ENCODE measurements at regions not wholly inside any gene's neighbourhood (a gene's known extent, or its start where the extent isn't known, plus 50 kb on each side); places are given as distances from the start of the nearest gene placed in this dataset.
"Not testable (repeated sequence)": the region's sequence is repeated elsewhere in the genome, so short reads cannot be mapped to it uniquely, and the experiment has no call there.

DNA sequence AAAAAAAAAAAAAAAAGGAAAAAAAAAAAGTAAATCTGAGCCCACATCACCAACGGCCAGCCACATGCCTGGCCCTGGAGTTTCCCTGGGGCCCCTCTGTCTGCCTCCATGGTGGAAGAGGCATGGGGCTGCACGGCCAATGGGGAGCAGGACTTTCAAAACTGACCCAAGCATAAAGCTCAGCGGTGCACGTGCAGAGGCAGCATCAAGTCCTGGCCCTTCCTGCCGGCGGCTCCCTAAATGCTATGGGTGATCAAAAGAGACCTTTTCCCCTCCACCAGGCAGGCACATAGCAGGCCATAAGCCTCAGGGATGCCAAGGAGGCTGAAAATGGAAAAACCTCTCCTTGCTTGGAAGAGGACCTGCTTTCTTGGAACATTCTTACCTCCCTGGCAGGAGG is 94.3 kb downstream of the OAT start:
- DNase-seq (ENCODE audit: low spot score): no peak

DNA sequence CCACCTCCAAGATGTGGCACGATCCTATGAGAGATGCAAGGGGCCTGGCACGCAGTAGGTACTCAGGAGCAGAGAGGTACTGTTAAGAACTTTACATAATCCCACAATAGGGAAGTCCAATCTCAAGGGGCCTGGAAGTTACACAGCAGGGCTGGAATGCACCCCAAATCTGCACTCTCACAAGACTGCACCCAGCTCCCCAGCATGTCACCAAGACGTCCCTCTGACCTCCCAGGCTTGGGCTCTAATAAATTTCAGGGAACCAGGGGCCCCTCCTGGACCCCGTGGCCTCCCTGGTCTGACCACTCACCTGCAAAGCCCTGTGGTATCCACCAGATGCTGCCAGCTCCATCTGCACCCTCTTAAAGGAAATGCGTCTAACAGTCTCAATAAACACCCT is 94.9 kb downstream of the OAT start:
- DNase-seq (ENCODE audit: low spot score): no peak

DNA sequence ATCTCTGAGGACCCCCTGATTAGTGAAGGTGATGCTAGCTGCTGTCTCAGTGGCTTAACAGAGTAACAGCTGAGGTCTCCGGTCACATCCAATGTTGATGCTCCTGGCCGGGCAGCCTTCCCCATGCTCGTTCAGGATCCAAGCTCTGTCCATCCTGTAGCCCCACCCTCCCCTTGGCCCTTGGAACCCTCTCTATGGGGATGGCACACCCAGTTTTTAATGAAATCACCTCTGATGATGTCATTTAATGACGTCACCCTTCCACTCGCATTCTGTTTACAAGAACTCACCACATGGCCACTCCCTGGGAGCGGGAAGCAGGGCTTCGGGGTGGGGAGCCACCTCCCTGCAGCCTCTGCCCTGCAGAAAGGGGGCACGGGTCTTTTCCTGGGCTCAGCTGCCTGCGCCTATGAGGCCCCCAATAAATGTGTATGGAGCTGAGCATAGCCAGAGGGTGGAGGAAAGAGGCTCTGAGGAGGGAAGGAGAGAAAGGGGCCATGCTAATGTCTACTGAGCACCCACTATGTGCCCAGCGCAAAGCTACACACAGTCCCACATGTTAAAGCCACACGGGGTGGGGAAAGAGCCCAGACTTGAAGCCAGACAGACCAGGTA is 95.5 kb downstream of the OAT start:
- no peak for DNase-seq (ENCODE audit: low spot score)

DNA sequence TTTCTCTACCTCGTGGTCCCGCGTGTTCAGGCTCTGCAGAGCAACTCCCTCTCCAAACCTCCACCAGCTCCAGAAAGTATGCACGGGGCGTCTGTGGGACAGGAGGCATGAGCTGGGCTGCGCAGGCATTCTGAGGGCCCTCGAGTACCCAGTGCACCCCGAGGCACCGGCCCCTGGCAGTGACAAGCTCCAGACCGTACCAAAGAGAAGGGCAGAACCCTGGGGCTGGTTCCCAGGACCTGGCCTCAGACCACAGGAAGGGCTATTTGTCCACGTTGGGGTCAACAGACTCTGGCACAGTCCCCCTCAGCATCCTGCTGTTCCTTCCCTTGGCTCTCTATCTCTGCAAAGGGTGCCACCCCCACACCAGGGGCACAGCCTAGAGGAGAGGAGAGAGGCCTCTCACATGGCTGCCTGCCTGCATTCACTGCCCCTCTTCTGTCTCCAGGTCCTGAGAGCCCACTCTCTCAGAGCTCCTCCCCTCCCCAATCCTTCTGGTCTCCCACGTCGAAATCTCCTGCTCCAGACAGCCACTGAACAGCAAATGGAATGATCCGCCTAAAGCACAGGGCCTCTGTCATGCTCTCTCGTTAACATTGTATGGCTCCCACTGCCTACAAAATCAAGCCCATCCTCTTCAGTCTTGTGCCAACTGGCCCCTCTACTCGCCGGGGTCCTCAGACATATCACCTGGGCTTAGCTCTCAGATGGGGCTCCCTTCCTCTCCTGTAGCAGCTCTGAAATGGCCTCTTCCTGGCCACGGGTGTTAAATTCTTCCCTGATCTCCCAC is 96.3 kb downstream of the OAT start:
- DNase-seq (ENCODE audit: low spot score): no peak

DNA sequence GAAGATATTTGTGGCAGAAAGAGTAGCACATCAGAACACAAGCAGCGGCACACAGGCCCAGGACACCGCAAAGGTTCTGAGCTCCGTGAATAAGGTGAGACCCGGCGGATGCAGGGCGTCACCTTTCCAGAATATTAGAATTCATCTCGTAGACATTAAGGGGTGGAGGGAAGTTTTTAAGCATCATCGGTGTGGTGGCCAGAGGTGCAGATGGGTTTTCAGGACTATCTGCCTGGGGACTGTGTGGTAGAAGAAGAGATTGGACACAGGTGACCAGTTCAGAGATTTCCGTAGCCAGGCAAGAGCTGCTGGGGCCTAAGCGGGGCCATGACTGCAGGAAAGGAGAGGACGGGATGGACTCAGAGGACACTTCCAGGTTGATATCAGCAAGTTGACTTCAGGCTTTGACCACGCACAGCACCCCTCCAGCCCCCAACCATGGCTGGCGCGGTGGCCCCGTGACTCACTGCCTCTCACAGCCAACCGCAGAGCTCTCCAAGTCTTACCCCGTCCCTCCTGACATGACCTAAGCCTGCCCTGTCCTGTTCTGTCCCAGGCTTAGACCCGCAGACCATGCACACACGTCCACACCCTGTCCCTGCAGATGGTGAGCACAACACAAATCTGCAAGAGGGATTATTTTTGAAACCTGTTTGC is 97.2 kb downstream of the OAT start:
- DNase-seq (ENCODE audit: low spot score): no peak

DNA sequence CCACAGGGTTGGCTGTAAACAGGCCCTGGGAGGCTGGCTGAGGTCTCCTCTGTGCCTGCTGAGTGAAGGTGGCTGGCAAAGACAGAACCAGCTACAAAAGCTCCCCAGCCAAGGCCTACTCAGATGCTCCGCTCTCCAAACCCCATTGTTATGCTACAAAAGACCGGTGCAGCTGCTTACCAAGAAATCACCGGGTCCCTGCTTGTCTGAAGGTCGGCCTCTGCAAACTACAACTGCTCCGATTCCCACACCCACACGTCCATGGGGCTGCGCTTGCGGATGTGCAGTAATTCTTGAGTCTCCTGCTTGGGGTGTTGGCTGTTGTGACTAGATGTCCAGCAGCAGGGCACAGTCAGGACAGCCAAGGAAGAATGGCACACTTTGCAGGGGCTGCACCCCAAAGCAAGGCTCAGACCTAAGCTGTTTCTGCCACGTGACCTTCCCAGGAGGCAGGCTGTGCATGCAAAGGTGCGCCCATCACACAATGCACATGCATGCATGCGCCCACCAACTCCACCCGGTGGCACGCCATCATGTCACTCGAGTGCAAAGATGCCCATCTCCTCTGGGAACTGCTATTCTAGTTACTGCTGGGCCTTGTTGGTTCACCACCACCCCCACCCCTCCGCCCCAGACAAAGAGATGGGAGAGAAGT is 97.8 kb downstream of the OAT start:
- no peak for DNase-seq (ENCODE audit: low spot score)

DNA sequence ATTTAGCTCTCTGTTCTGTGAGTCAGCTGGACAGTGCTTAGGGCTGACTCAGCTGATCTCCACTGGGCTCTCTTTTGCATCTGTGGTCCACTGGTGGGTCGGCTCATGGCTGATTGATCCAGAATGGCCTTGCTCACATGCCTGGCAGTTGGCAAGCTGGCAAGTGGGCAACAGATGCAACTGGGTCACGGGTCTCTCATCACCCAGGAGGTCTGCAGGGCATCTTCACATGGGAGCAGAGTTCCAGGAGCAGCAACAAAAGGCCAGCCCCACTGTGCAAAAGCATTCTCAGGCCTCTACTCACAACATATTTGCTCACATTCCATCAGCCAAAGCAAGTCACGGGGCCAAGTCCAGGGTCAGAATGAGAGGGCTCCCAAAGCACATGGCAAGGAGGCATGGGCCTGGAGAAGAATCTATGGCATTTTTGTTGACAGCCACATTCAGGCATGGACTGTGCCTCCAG is 98.8 kb downstream of the OAT start:
- no peak for DNase-seq (ENCODE audit: low spot score)

DNA sequence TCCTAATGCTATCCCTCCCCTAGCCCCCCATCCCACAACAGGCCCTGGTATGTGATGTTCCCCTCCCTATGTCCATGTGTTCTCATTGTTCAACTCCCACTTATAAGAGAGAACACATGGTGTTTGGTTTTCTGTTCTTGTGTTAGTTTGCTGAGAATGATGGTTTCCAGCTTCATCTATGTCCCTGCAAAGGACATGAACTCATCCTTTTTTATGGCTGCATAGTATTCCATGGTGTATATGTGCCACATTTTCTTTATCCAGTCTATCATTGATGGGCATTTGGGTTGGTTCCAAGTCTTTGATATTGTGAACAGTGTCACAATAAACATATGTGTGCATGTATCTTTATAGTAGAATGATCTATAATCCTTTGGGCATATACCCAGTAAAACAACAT is 99.2 kb downstream of the OAT start:
- not testable (repeated sequence) for DNase-seq (ENCODE audit: low spot score)

DNA sequence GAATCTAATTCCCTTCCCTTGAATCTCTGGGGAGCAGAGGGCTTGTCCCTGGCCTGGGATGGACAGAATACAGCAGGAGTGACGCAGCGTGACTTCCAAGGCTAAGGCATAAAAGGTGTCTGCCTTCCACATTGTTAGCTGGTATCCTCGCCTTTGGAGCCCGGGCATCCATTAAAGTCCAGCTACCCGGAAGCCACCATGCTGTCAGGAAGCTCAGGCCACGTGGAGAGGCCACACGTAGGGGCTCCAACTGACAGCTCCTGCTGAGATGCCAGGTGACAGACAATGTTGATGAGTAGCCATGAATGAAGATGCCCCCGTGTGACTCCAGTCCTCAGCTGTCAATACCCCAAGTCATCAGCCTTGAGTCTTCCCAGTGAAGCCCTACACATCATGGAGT is 99.9 kb downstream of the OAT start:
- DNase-seq (ENCODE audit: low spot score): no peak

DNA sequence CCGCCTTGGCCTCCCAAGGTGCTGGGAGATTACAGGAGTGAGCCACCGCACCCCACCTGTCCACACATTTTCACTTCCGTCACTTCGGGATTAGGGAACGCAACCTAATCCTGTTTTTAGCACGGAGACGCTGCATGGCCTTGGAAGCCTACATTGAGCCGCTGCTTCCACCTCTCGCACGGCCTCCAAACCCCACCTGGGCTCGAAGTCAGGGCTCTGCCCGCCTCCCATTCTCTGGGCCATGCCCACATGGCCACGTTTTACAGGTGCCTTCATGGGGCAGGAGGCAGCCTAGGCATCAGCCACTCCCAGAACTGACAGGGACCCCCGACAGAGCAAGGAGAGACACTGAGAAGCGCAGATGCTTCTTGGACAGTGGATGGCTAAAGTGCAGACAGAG is 100.6 kb downstream of the OAT start:
- no peak for DNase-seq (ENCODE audit: low spot score)

DNA sequence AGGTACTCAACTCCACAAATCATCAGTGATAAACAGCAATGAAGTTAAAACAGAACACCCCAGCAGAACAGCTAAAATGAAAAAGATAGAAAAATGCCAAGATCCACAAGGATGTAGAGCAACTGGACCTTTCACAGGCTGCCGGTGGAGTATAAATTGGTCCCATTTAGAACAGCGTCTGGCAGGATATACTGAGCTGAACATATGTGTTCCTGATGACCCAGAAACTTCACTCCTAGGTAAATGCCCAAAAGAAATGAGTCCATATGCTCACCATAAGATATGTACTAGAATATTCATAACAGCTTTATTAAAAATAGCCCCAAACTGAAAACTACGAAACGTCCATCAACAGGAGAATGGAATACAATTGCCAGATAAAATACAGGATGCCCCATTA is 102.4 kb downstream of the OAT start:
- DNase-seq (ENCODE audit: low spot score): no peak

DNA sequence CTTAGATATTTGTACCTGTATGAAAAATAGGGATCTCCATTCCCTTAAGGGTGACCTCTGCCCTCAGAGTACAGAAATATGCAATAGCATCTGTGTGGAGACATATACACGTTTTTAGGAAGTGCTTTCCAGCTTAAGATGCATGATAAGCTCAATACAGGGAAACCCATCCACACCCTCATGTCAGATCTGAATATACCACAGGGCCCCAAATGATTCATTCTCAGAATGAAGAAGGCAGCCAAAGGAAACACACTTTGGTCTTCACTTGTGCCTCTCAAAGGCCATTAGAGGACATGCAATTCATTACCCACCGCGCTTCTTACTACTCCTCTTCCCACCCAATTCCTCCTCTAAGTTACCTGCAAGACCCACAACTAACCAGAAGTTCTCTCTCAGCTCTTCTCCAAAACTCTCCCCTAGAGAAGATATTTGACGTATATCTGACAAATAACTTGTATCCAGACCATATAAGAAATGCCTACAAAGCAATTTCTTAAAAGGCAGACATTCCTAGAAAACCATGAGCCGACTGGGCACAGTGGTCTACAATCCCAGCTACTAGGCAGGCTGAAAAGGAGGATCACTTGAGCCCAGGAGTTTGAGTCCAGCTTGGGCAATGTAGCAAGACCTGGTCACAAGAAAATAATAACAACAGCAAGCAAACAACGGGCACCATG is 103.0 kb downstream of the OAT start:
- DNase-seq (ENCODE audit: low spot score): peak; percentile 2

DNA sequence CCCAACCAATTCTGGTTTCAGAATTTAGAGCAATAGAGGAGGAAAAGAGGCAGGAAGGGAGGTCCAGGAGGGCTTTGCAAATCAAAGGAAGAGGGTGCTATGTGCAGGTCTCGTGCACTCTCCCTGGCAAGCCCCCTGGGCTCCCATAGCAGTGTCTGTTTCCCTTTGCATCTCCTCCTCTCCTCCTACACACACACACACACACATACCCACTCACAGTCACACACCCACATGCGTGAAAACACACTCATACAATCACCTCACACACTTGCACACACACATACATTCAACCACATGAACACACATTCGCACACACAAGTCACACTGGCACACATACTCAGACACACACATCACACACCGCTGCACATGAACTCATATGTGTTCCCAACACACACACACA is 105.3 kb downstream of the OAT start:
- no peak for DNase-seq (ENCODE audit: low spot score)

DNA sequence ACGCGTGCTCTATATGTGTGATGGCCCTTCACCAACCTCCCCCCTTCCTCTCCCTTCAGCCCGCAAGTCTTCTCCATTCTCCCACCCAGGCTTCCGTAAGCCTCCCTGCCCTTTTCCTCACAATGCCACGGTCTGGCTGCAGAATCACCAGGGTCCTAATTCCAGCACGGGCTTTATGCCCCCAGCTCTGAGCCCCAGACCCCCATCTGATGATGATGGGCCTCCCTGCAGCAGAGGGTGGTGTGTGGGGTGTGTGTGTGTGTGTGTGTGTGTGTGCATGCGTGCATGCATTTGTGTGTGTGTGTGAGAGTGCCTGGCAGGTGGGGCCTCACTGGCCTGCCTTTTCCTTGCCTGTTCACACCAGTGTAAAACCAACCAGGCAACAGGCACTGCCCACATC is 109.9 kb downstream of the OAT start:
- DNase-seq (ENCODE audit: low spot score): no peak

DNA sequence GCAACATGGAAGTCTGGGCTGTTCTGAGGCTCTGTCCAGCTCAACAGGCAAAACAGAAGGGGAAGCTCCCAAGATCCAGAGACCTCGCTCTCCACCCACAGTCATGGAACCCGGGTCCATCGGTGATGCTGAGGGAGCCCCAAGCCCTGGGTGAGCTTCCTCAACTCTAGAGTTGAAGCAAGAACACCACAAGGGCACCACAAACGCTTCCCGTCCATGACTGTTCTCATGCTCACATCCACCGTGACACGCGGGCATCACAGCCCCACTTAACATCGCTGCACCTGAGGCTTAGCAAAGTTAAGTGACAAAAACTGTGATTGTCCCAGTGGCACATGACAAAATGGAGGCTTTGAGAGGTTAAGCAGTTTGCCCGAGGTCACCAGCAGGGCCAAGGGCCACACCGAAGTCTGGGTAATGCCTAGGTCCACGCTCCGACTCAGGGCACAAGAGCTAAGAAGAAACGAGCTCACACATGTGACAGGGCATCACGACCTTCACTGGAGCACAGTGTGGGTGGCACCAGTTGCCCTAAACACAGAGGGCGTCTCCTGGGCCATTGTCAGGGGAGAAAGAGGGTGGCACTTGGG is 110.6 kb downstream of the OAT start:
- DNase-seq (ENCODE audit: low spot score): no peak

DNA sequence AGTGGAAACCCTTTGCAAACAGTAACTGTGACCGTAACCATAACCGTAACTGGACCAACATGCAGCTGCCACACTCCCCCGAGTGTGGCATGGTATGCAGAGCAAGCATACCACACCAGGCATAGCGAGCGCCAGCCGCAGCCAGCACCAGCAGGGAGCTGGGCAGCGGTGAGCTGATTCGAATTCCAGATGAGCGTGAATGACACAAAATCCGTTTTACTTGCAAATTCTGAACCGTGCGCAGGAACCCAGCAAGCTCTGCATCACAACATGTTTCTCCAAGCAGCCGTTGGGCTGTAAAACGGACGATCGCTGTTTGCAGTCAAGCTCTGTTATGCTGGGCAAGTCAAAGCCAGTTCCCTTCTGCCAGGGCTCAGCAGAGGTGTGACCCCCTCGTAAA is 111.1 kb downstream of the OAT start:
- DNase-seq (ENCODE audit: low spot score): no peak

DNA sequence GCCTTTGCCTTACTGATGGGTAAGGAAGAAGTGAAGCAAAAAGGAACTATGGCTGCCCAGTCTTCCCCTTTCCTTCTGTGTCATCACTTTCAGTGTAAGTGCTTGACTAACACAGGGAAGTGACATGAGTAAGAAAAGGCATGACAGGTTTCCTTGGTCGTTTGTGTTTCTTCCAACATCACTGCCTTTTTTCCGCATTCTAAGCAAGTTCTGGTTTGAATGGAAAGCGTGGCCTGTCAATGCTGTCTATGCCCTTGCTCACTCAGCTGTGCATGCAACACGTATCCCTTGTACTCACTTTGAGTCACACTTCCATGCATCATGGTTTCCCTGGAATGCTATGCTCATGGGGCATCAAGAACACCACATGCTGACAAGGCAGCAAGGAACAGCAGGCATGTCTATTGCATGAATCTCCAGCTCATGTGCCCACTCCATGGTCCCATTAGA is 111.8 kb downstream of the OAT start:
- DNase-seq (ENCODE audit: low spot score): peak; percentile 2

DNA sequence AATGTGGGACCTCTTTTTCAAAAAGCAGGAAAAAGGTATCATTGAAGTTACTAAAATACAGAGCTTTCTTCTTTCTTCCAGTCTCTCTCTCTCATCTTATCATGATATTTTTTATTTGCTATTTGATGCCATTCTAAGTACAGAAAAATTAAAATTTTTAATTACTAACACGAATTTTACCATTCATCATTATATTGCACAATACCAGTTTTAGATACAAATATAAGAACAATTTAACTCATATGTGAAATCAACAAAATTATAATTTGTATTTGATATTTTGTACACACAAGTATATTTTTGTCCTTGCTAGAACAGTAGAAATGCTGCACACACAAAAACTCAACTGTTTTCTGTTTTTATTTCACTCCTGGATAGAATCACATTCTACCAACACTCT is 112.2 kb downstream of the OAT start:
- DNase-seq (ENCODE audit: low spot score): no peak

DNA sequence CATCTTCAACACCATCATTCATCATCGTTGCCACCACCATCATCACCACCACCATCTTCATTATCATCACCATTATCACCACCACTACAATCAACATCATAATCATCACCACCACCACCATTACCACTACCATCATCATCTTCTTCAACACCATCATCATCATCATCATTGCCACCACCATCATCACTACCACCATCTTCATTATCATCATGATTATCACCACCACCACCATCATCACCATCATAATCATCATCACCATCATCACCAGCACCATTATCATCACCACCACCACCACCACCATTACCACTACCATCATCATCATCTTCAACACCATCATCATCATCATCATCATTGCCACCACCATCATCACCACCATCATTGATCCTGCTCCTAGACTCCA is 112.7 kb downstream of the OAT start:
- DNase-seq (ENCODE audit: low spot score): no peak

DNA sequence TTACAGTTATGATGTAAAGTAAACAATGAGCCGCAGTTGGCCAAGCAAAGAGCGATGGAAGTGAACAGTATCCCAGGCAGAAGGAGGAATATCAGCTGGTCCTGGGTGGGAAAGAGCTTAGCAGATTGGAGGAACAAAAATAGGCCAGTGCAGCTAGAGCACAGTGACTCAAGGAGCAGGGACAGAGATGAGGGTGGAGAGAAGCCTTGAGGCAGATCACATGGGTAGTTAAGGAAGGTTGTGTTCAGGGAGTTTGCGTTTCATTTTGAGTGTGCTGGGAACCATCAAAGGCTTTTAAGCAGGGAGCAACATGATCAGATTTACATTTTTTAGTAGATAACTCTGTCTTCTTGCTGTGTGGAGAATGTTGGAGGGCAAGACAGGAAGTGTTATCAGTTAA is 113.6 kb downstream of the OAT start:
- no peak for DNase-seq (ENCODE audit: low spot score)

DNA sequence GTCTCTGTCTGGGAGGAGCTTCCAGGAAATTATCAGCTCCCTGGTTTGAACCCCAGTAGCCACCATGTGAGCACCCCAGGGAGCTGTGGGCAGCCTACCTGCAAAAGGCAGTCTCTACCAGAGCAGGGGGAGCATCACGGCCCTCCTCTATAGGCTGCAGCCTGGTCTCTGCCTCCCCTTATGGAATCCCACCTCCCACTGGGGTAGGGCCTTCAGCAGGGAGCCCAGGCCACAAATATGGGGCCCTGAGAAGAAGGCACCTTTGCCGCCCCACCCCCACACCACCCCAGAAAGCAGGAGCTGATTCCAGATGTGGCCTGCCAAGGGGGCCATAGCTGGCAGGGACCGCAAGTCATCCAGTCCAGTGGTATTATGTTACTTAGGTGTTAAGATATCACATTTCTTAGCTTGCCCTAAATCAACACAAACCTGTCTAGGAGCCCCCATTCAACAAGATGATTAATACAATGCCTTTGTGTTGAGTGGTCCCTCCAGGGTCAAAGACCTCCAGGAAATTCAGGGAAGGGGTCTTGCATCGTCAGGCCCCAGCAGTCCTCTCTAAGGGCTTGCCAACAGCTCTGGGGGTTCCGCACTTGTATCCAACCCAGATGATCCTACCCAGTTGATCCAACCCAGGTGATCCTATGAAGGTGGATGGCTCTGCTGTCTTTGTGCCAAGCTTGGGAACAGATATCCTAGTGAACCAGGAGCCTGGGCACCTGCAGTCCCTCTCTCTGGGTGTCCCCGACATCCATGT is 114.9 kb downstream of the OAT start:
- DNase-seq (ENCODE audit: low spot score): no peak

Data from activated CD4-positive, alpha-beta T cell treated with anti-CD3 and anti-CD28 coated beads, Interleukin-2, Interleukin-4, amounts not matched to agents 100 ng/mL and 50 ng/mL, durations not matched to agents 16 hours and 8 hours (primary cell).